ENCODE measurements at regions not wholly inside any gene's neighbourhood (a gene's known extent, or its start where the extent isn't known, plus 50 kb on each side); places are given as distances from the start of the nearest gene placed in this dataset.

GRCh38 chr20:57065646-57066045, 200.8 kb downstream of the BMP7 start:
- no peak for ATAC-seq

DNA sequence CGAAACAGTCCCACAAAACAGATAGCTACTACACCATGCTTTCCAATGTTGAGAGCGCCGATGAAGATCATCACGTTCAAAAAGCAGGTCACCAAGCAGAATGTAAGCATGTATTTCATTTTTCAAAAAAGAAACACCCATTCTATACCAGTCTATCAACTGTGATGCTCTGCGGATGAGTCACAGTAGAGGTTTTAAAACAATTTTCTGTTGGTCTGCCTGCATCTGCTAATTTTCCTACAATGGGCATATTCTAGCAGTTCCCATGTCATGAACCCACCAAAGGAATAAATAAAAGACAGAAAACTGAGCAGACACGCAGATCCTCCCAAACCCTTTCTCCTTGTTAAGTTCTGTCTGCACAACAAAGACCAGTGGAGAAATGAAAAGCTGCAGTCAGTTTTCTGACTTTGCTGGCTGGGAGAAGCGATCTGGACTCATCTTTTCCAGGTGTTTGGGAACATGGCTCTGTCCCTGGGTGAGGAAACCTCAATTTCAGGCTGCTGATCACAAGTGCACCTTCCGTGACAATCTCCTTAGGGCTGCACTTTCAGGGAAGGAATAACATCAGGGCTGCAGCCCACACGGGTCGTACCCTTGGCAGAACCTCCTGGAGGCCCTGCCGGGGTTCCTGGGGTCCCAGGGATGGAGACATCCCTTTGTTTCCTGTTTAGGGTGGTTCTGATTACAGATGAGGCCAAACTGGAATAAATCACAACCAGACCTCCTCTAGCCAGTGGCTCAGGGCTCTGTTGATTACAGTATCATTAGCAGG, 200.1 kb downstream of the BMP7 start:
- ATAC-seq = no peak

- ATAC-seq = no peak
Measured at GRCh38 chr20:57069442-57069841, 197.0 kb downstream of the BMP7 start.

DNA sequence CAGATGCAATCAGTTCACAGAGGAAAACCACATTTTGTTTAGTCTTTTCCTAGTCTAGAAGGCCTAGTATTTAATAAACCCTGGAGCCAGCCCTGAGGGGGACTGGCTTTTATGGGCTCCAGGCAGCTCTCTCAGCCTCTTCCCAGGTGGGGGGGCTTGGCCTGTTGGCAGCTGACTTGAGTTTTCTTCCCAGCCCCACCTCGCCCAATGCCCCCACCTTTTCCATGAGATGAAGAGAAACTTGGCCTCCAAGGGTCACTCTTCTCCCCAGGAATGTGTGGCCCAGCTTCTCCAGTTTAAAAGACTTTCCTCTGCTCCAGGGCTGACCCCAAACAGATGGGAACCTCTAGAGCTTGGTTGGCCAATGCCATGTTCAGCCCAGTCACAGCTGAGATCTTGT, 196.1 kb downstream of the BMP7 start:
- no peak for ATAC-seq

GRCh38 chr20:57071283-57071731, 195.1 kb downstream of the BMP7 start:
- peak; percentile 21 for ATAC-seq

- ATAC-seq = no peak
Measured at GRCh38 chr20:57071954-57072583, 194.4 kb downstream of the BMP7 start.

DNA sequence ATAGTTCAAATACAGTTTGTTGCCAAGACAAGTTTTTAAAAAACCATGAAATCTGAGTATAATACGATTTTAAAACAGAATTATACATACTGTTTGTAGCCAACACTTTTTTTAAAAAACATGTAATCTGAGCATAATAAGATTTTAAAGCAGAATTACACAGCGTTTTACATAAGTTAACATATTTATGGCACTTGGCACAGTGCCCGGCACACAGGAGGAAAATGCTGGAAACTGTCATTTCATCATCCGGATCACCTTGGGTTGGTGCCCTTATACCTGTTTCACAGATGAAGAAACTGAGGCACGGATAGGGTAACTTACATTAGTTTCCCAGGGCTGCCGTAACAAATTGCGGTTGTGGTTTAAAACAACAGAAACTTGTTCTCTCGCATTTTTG, 193.0 kb downstream of the BMP7 start:
- ATAC-seq = no peak

DNA sequence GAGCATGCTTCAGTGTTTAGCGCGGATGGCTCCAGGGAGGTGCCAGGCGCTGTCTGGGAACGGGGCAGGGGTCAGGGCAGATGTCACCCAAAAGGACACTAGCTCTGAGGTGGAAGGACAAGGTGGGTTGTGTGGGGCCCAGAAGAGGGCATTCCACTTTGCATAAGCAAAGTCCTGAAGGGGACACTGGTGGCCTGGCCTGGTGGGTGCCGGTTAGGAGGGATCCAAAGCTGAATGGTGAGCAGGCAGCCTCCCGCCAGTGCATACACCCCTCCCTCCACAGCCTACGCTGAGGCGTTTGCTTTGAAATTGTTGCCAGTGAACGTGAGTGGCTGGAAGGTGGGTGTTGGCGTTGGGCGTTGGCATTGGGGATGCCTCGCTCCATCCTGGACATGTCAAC, 192.1 kb downstream of the BMP7 start:
- ATAC-seq = no peak

- no peak for ATAC-seq
Measured at GRCh38 chr20:57075181-57075580, 191.3 kb downstream of the BMP7 start.

DNA sequence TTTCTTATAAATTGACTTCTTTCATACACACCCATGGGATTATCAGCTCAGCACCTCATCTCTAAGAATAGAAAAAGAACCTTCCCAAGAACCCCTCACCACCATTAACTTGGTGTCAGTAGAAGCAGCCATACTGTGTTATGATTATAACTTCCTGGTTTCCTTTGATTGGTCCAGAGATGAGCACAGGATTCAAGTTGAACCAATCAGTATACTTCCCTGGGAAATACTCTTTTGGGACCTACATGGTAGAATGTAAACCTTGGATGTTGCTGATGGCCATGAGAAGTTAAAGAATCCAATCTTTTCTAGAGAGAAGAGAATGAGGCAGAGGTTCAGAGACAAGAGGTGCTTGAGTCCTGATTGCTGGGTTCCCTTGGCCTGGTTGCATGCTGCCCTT, 190.8 kb downstream of the BMP7 start:
- no peak for ATAC-seq

- ATAC-seq = peak; percentile 79
Measured at GRCh38 chr20:57076152-57076652, 190.2 kb downstream of the BMP7 start.

- ATAC-seq = no peak
Measured at GRCh38 chr20:57076951-57077350, 189.5 kb downstream of the BMP7 start.

GRCh38 chr20:57078116-57078515, 188.3 kb downstream of the BMP7 start:
- ATAC-seq = no peak

- no peak for ATAC-seq
Measured at GRCh38 chr20:57079031-57080005, 187.1 kb downstream of the BMP7 start.

- no peak for ATAC-seq
Measured at GRCh38 chr20:57080796-57081195, 185.6 kb downstream of the BMP7 start.

DNA sequence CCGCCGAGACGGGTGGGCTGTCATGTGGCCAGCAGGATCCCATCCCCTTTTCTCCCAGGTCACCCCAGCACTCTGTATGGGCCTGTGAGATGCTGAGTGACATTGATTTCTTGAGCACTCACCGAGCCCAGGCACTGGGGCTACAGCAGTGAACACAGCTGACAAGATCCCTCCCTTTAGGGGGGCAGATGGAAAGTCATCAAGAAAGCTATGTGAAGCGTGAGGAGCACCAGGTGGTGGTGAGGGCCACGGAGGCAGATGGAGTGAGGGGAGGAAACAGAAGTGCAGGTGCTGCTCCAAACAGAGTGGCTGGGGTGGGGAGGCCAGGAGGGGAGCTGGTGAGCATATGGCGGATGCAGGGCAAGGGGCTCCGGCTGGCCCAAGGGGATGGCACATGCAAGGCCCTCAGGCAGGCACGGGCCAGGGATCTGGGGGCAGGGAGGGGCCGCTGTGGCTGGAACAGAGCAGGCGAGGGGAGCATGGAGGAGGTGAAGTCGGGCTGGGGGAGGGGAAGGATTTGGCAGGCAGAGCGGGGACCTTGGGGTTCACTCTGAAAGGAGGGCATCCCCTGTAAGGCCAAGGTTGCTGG, 184.0 kb downstream of the BMP7 start:
- no peak for ATAC-seq

GRCh38 chr20:57083072-57083471, 183.4 kb downstream of the BMP7 start:
- ATAC-seq = no peak

GRCh38 chr20:57086066-57086465, 180.4 kb downstream of the BMP7 start:
- ATAC-seq = no peak

- ATAC-seq = peak; percentile 54
Measured at GRCh38 chr20:57087102-57087501, 179.3 kb downstream of the BMP7 start.

DNA sequence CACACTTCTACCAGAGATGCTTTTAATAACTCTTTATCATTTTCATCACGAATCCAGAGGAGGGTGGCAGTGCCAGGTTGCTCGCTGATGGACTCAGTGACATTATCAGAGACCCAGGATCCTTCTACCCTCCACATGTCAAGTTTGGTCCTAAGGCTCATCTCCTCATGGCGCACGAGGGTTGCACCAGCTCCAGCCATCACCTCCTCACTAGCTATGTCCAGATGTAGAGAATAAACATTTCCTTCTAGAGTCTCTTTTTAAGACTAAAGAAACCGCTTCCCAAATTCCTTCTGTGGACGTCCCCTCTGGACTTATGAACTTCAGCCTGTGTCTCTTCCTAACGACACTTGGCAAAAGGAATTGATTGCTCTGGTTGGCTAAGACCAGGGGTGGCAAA, 178.7 kb downstream of the BMP7 start:
- ATAC-seq = no peak

- ATAC-seq = no peak
Measured at GRCh38 chr20:57088436-57088835, 178.0 kb downstream of the BMP7 start.

DNA sequence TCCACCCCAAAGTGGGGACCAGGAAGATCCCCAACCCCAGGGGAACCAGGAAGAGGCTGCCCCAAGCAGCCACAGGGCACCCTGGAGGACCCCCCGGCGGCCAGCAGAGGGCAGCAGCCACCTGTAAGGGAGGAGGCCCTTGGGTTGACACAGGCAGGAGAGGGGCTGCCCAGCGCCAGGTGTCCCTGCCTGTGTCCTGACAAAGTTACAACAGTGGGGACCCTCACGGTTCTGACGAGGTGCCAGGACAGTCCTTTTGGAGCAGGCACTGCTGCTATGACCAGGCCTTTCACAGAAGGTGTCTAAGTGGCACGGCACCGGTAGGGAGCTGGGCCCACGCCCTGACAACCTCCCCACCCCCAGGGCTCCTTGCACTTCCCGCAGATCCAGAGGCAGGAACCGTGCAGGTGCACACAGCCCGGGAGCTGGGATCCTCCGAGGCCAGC, 176.7 kb downstream of the BMP7 start:
- ATAC-seq = peak; percentile 77

Data from esophagus mucosa (tissue), 1 donor.